Tibial nerve (tissue), 4 donors: ENCODE measurements at regions not wholly inside any gene's neighbourhood (a gene's known extent, or its start where the extent isn't known, plus 50 kb on each side); places are given as distances from the start of the nearest gene placed in this dataset.

Experiments used
- CTCF ChIP-seq, 5 experiments: fragments of 200-600 bp in 3 of 5; fragments of 450-650 bp in 2 of 5; sonication (generic) in 3 of 5; IDR thresholded peaks; one replicate each; pipeline ENCODE4 v1.5.1; 2016 to 2019; ENCODE audit warnings: antibody characterized with exemption in 5 of 5, mild to moderate bottlenecking in 3 of 5, moderate library complexity in 2 of 5
- EP300 ChIP-seq, 2 donors: sonication (generic); formaldehyde crosslinking; IDR thresholded peaks; one replicate each; pipeline ENCODE4 v1.6.1; 2017; ENCODE audit warnings: antibody characterized with exemption in 2 of 2, mild to moderate bottlenecking in 1 of 2
- POLR2A ChIP-seq, 2 donors: fragments of 450-650 bp; IDR thresholded peaks; one replicate each; pipeline ENCODE4 v1.6.1; 2017; ENCODE audit warnings: antibody characterized with exemption in 2 of 2, mild to moderate bottlenecking in 2 of 2, moderate library complexity in 2 of 2

DNA sequence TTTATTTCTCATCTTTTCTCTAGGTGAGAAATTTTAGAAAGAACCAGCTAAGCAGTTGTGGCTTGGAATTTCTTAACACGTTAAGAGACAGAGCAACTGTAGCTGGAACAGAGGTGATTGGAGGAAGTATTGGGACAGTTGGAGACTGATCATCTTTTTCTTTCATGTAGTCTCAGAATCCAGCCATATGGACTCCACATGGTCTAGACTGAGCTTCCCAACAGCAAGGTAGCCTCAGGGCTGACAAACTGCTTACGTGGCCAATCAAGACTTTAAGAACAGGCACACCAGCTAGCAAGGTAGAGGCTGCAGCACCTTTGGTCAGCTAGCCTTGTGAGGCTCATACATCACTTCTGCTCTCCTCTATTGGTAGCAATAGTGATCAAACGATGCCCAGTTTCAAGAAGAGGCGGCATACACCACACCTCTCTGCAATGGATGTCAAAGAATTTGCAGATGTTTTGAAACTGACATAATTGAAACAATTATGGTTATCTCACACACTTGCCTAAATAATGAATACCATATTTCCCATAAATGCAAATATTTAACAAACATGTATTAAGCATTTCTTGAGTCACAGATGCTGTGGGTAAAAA lies 590.5 kb upstream of the SLC35B3 start:
- TF ChIP-seq POLR2A (IDR thresholded peaks at IDR 0.05) (no peak), CTCF (IDR thresholded peaks at IDR 0.05) (no peak), EP300 (IDR thresholded peaks at IDR 0.05) (no peak)
